ENCODE measurements at regions not wholly inside any gene's neighbourhood (a gene's known extent, or its start where the extent isn't known, plus 50 kb on each side); places are given as distances from the start of the nearest gene placed in this dataset.

DNA sequence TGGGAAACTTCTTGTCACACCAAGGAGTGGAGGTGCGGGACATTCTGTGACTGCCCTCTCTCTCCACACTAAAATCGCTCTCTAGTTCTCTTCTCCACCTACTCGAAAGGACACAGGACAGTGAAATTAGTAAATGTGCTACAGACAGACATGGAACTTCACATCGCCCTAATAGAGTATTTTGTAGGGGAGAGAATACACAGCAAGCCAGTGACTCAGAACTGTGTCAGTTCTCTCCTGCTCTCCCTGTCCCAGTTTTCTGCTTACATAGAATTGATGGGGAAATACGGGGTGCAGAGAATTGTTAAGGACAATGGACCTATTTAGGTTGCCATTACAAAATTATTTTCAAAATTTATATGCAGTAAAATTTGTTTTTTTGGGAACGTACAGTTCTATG lies 159.6 kb upstream of the GADL1 start:
- no peak overlapping the region for H3K27ac ChIP-seq
- no peak overlapping the region for H3K9ac ChIP-seq
- TF ChIP-seq, protein P1, sequence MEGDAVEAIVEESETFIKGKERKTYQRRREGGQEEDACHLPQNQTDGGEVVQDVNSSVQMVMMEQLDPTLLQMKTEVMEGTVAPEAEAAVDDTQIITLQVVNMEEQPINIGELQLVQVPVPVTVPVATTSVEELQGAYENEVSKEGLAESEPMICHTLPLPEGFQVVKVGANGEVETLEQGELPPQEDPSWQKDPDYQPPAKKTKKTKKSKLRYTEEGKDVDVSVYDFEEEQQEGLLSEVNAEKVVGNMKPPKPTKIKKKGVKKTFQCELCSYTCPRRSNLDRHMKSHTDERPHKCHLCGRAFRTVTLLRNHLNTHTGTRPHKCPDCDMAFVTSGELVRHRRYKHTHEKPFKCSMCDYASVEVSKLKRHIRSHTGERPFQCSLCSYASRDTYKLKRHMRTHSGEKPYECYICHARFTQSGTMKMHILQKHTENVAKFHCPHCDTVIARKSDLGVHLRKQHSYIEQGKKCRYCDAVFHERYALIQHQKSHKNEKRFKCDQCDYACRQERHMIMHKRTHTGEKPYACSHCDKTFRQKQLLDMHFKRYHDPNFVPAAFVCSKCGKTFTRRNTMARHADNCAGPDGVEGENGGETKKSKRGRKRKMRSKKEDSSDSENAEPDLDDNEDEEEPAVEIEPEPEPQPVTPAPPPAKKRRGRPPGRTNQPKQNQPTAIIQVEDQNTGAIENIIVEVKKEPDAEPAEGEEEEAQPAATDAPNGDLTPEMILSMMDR (IDR thresholded peaks at IDR 0.05) = no peak
- H3K9me3 ChIP-seq (ENCODE audit: control insufficient read depth, low read length) = peaks cover 2% of the 10 kb centered on the region
- H3K4me2 ChIP-seq (ENCODE audit: low read length) = no peak overlapping the region
- H3K27me3 ChIP-seq (ENCODE audit: control insufficient read depth, insufficient read depth, low read length) = no peaks in the 10 kb centered on the region
- no peaks in the 10 kb centered on the region for H3K4me1 ChIP-seq
- no peaks in the 10 kb centered on the region for H3K79me2 ChIP-seq
- H3K4me3 ChIP-seq (ENCODE audit: low read depth, low read length) = no peak overlapping the region
- peak overlapping the region; percentile 25 for H2AFZ ChIP-seq
- H3K36me3 ChIP-seq (ENCODE audit: control insufficient read depth, insufficient read depth, low read length) = no peaks in the 10 kb centered on the region

DNA sequence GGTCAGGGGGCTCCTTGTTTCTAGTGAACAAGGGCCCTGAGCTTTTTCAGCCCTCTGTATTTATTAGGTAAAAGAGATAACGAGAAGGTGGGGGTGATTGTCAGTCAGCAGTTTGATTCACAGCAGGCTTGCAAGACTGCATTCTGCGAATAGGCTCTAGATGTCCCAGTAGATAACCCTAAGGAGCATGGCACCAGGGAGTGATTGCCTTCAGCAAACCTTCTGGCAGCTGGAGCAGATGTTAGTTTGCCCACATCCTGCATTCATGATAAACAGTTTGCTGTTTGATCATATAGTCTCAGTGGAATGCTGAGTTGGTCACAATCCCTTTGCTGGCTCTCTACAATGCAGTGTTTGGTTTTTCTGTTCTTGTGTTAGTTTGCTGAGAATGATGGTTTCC lies 161.3 kb upstream of the GADL1 start:
- TF ChIP-seq, protein P1 (IDR thresholded peaks at IDR 0.05) = no peak
- no peak overlapping the region for H3K4me2 ChIP-seq (ENCODE audit: low read length)
- H3K9me3 ChIP-seq (ENCODE audit: control insufficient read depth, low read length) = peaks cover 4% of the 10 kb centered on the region
- H3K27me3 ChIP-seq (ENCODE audit: control insufficient read depth, insufficient read depth, low read length) = no peaks in the 10 kb centered on the region
- H2AFZ ChIP-seq = no peak overlapping the region
- H3K4me3 ChIP-seq (ENCODE audit: low read depth, low read length) = no peak overlapping the region
- no peak overlapping the region for H3K27ac ChIP-seq
- H3K4me1 ChIP-seq = no peaks in the 10 kb centered on the region
- no peak overlapping the region for H3K9ac ChIP-seq
- H3K36me3 ChIP-seq (ENCODE audit: control insufficient read depth, insufficient read depth, low read length) = no peaks in the 10 kb centered on the region
- H3K79me2 ChIP-seq = no peaks in the 10 kb centered on the region

DNA sequence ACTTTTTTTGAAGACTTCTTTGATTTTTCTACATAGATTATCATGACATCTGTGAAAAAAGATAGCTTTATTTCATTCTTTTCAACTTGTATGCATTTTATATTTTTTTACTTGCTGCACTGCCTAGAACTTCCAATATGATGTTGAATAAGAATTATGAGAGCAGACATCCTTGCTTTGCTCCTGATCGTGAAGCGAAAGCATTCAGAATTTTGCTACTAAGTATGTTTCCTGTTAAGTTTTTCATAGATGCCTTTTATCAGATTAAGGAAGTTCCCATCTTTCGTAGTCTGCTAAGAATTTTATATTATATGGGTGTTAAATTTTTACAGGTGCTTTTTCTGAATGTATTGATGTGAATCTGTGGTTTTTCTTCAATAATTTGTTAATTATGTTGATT lies 163.4 kb upstream of the GADL1 start:
- Histone ChIP-seq H3K27ac (no peak overlapping the region), H3K9me3 (ENCODE audit: control insufficient read depth, low read length) (peaks cover 4% of the 10 kb centered on the region), H3K79me2 (no peaks in the 10 kb centered on the region), H2AFZ (no peak overlapping the region), H3K36me3 (ENCODE audit: control insufficient read depth, insufficient read depth, low read length) (no peaks in the 10 kb centered on the region), H3K4me2 (ENCODE audit: low read length) (no peak overlapping the region), H3K4me1 (no peaks in the 10 kb centered on the region), H3K27me3 (ENCODE audit: control insufficient read depth, insufficient read depth, low read length) (no peaks in the 10 kb centered on the region), H3K9ac (no peak overlapping the region), H3K4me3 (ENCODE audit: low read depth, low read length) (no peak overlapping the region)
- TF ChIP-seq, protein P1 (IDR thresholded peaks at IDR 0.05) = no peak

- Histone ChIP-seq H3K27me3 (ENCODE audit: control insufficient read depth, insufficient read depth, low read length) (no peaks in the 10 kb centered on the region), H3K4me3 (ENCODE audit: low read depth, low read length) (no peak overlapping the region), H3K79me2 (no peaks in the 10 kb centered on the region), H3K36me3 (ENCODE audit: control insufficient read depth, insufficient read depth, low read length) (no peaks in the 10 kb centered on the region), H2AFZ (no peak overlapping the region), H3K4me1 (peaks cover 27% of the 10 kb centered on the region), H3K9me3 (ENCODE audit: control insufficient read depth, low read length) (peaks cover 2% of the 10 kb centered on the region), H3K27ac (no peak overlapping the region), H3K4me2 (ENCODE audit: low read length) (peak overlapping the region; percentile 24), H3K9ac (no peak overlapping the region)
- TF ChIP-seq, protein P1 (IDR thresholded peaks at IDR 0.05) = no peak
Measured at GRCh38 chr3:31064021-31064420, 169.6 kb upstream of the GADL1 start.

DNA sequence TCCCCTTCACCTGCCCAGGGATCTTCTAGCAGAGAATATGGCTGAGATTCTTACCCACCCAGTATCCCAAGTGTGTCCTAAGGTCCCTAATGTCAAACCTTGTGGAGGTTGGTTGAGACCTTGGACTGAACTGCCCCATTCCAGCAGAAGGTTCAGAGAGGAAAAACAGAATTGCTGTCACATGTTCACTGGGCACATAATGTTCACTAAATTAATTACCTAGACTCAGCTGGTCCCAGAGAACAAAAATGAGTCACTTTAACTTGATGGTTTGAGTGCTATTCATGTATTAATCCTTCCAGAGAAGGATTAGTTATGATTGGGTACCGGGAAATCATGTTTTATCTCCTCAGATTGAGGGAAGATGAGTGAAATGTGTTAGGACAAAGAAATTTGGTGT lies 171.3 kb upstream of the GADL1 start:
- no peaks in the 10 kb centered on the region for H3K36me3 ChIP-seq (ENCODE audit: control insufficient read depth, insufficient read depth, low read length)
- H3K27me3 ChIP-seq (ENCODE audit: control insufficient read depth, insufficient read depth, low read length) = no peaks in the 10 kb centered on the region
- TF ChIP-seq, protein P1 (IDR thresholded peaks at IDR 0.05) = no peak
- no peaks in the 10 kb centered on the region for H3K9me3 ChIP-seq (ENCODE audit: control insufficient read depth, low read length)
- H3K4me3 ChIP-seq (ENCODE audit: low read depth, low read length) = no peak overlapping the region
- H3K79me2 ChIP-seq = no peaks in the 10 kb centered on the region
- no peak overlapping the region for H3K4me2 ChIP-seq (ENCODE audit: low read length)
- H2AFZ ChIP-seq = peak overlapping the region; percentile 63
- H3K9ac ChIP-seq = no peak overlapping the region
- H3K4me1 ChIP-seq = peaks cover 27% of the 10 kb centered on the region
- peak overlapping the region; percentile 63 for H3K27ac ChIP-seq

Measured in parathyroid adenoma (tissue), 2 donors.